OCI-LY3 (cell line): ENCODE measurements at regions not wholly inside any gene's neighbourhood (a gene's known extent, or its start where the extent isn't known, plus 50 kb on each side); places are given as distances from the start of the nearest gene placed in this dataset.

Experiments used
- H2AFZ ChIP-seq: fragments of 200-600, 300-600 bp; shearing (Covaris generic); 2 replicates; pipeline ENCODE4 v1.6.0; 2014; ENCODE audit warnings: antibody characterized with exemption, low read depth, low read length
- H3K27ac ChIP-seq: fragments of 200-600, 300-600 bp; sonication (generic); 2 replicates; pipeline ENCODE4 v1.5.1; 2014; ENCODE audit warnings: mild to moderate bottlenecking, low read length, moderate library complexity, mixed read lengths
- H3K27me3 ChIP-seq: fragments of 200-600, 300-600 bp; sonication (generic); 2 replicates; pipeline ENCODE4 v1.6.1; 2014; ENCODE audit warnings: low read depth, low read length, mixed read lengths
- H3K36me3 ChIP-seq: fragments of 200-600, 300-600 bp; sonication (generic); replicated peaks from 2 replicates; pipeline ENCODE3; 2014; ENCODE audit warnings: low read depth, low read length, mixed read lengths
- H3K4me1 ChIP-seq: fragments of 300-600, 200-600 bp; sonication (generic); 2 replicates; pipeline ENCODE4 v1.6.1; 2014; ENCODE audit warnings: low read length, mixed read lengths
- H3K4me2 ChIP-seq: fragments of 200-600, 300-600 bp; sonication (generic); 2 replicates; pipeline ENCODE4 v1.6.1; 2014; ENCODE audit warnings: low read length, mixed read lengths
- H3K4me3 ChIP-seq: fragments of 300-600, 200-600 bp; sonication (generic); 2 replicates; pipeline ENCODE4 v1.5.1; 2014; ENCODE audit warnings: antibody characterized with exemption, mild to moderate bottlenecking, low read length, moderate library complexity
- H3K79me2 ChIP-seq: fragments of 300-600, 200-600 bp; shearing (Covaris generic); 2 replicates; pipeline ENCODE4 v1.6.1; 2014; ENCODE audit warnings: mild to moderate bottlenecking, low read length, mixed read lengths
- H3K9ac ChIP-seq: fragments of 300-600, 200-600 bp; shearing (Covaris generic); 2 replicates; pipeline ENCODE4 v1.6.0; 2014; ENCODE audit warnings: mild to moderate bottlenecking, low read length, moderate library complexity
- H3K9me3 ChIP-seq: fragments of 200-600, 300-600 bp; shearing (Covaris generic); 2 replicates; pipeline ENCODE4 v1.6.1; 2014; ENCODE audit warnings: low read length, mixed read lengths; ENCODE audit not compliant: insufficient read depth
- H4K20me1 ChIP-seq: fragments of 200-600, 300-600 bp; sonication (generic); 2 replicates; pipeline ENCODE4 v1.6.1; 2016; ENCODE audit warnings: low read length, mixed read lengths; ENCODE audit not compliant: insufficient read depth
- EZH2phosphoT487 ChIP-seq: fragments of 200-600 bp; shearing (Covaris generic); IDR thresholded peaks from 2 replicates; pipeline ENCODE4 v1.6.1; 2018; ENCODE audit warnings: antibody characterized with exemption, mixed run types, low read depth
- TF ChIP-seq, protein P1 (sequence below): fragments of 200-600, 300-600 bp; sonication (generic); IDR thresholded peaks from 2 replicates; pipeline ENCODE4 v1.5.1; 2014; ENCODE audit warnings: antibody characterized with exemption, low read length, low read depth

DNA sequence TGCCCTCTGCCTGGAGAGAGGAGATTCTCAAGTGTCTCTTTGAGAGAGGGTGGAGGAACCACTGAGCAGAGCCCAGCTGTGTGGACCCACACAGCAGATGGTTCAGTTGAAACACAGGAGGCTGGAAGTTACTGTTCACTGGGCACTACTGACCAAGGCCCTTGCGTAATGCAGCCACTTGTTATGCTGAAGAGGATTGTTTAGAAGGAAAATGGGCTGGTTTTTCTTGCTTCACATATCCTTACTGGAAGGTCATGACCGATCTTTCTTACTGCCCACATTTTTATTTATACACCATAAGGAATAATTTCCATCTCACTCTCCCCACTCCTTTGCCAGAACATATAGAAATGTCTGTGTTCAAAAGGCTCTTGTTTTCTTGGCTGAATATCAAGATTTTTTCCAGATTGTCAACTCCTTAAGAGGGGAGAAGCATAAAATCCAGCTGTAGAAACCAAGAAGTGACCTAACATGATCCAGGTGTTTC is 375.1 kb upstream of the DDHD1 start:
- H3K79me2 ChIP-seq = no peaks in the 10 kb centered on the region
- no peak overlapping the region for H3K27ac ChIP-seq
- no peak overlapping the region for H3K4me2 ChIP-seq
- H3K4me3 ChIP-seq = no peak overlapping the region
- H3K4me1 ChIP-seq = no peaks in the 10 kb centered on the region
- no peak overlapping the region for H2AFZ ChIP-seq
- TF ChIP-seq EZH2phosphoT487 = no peak
- TF ChIP-seq, protein P1, sequence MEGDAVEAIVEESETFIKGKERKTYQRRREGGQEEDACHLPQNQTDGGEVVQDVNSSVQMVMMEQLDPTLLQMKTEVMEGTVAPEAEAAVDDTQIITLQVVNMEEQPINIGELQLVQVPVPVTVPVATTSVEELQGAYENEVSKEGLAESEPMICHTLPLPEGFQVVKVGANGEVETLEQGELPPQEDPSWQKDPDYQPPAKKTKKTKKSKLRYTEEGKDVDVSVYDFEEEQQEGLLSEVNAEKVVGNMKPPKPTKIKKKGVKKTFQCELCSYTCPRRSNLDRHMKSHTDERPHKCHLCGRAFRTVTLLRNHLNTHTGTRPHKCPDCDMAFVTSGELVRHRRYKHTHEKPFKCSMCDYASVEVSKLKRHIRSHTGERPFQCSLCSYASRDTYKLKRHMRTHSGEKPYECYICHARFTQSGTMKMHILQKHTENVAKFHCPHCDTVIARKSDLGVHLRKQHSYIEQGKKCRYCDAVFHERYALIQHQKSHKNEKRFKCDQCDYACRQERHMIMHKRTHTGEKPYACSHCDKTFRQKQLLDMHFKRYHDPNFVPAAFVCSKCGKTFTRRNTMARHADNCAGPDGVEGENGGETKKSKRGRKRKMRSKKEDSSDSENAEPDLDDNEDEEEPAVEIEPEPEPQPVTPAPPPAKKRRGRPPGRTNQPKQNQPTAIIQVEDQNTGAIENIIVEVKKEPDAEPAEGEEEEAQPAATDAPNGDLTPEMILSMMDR = no peak
- no peaks in the 10 kb centered on the region for H4K20me1 ChIP-seq
- no peak overlapping the region for H3K9ac ChIP-seq
- H3K36me3 ChIP-seq = no peaks in the 10 kb centered on the region
- H3K9me3 ChIP-seq = no peaks in the 10 kb centered on the region
- no peaks in the 10 kb centered on the region for H3K27me3 ChIP-seq

- Histone ChIP-seq H3K79me2 (no peaks in the 10 kb centered on the region), H3K9me3 (no peaks in the 10 kb centered on the region), H2AFZ (no peak overlapping the region), H3K27ac (no peak overlapping the region), H3K4me1 (no peaks in the 10 kb centered on the region), H3K4me3 (no peak overlapping the region), H3K36me3 (no peaks in the 10 kb centered on the region), H3K9ac (no peak overlapping the region), H3K4me2 (no peak overlapping the region), H3K27me3 (no peaks in the 10 kb centered on the region), H4K20me1 (no peaks in the 10 kb centered on the region)
- TF ChIP-seq, protein P1 = no peak
- no peak for TF ChIP-seq EZH2phosphoT487
Observed at GRCh38 chr14:53526200-53526599, 373.1 kb upstream of the DDHD1 start.

GRCh38 chr14:53525608-53526007 is 372.5 kb upstream of the DDHD1 start:
- no peak overlapping the region for H3K4me2 ChIP-seq
- no peaks in the 10 kb centered on the region for H3K4me1 ChIP-seq

DNA sequence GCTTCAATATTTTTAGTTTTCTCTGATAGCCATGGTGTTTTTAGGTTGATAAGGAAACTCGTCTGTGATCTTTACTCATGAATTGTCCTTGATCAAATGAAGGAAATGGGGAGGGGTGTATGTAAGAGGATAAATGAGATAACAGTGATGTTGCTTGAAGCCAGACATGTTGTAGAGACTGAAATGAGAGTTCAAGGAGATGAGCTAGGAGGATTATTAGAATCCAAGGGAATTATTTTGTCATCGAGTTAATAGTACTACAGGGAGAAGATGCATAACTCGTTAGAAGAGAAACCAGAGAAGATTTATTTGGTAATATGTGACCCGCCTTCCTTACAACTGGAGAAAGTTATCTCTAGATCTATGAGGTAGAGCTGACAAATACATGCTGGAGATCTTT is 371.3 kb upstream of the DDHD1 start:
- H3K36me3 ChIP-seq = no peaks in the 10 kb centered on the region
- no peaks in the 10 kb centered on the region for H3K4me1 ChIP-seq
- H3K4me2 ChIP-seq = no peak overlapping the region
- H3K27ac ChIP-seq = no peak overlapping the region
- no peaks in the 10 kb centered on the region for H4K20me1 ChIP-seq
- H3K9me3 ChIP-seq = no peaks in the 10 kb centered on the region
- no peaks in the 10 kb centered on the region for H3K79me2 ChIP-seq
- no peaks in the 10 kb centered on the region for H3K27me3 ChIP-seq
- no peak overlapping the region for H3K4me3 ChIP-seq
- H3K9ac ChIP-seq = no peak overlapping the region
- H2AFZ ChIP-seq = no peak overlapping the region
- no peak for TF ChIP-seq EZH2phosphoT487
- TF ChIP-seq, protein P1 = no peak

More at GRCh38 chr14:53525608-53526007, 372.5 kb upstream of the DDHD1 start:
- H3K4me3 ChIP-seq = no peak overlapping the region
- H2AFZ ChIP-seq = no peak overlapping the region
- TF ChIP-seq EZH2phosphoT487 = no peak
- TF ChIP-seq, protein P1 = no peak
- H3K79me2 ChIP-seq = no peaks in the 10 kb centered on the region
- no peaks in the 10 kb centered on the region for H3K27me3 ChIP-seq
- H3K9me3 ChIP-seq = no peaks in the 10 kb centered on the region
- H3K9ac ChIP-seq = no peak overlapping the region
- no peaks in the 10 kb centered on the region for H3K36me3 ChIP-seq
- no peak overlapping the region for H3K27ac ChIP-seq
- H4K20me1 ChIP-seq = no peaks in the 10 kb centered on the region
